ENCODE measurements at regions not wholly inside any gene's neighbourhood (a gene's known extent, or its start where the extent isn't known, plus 50 kb on each side); places are given as distances from the start of the nearest gene placed in this dataset.

DNA sequence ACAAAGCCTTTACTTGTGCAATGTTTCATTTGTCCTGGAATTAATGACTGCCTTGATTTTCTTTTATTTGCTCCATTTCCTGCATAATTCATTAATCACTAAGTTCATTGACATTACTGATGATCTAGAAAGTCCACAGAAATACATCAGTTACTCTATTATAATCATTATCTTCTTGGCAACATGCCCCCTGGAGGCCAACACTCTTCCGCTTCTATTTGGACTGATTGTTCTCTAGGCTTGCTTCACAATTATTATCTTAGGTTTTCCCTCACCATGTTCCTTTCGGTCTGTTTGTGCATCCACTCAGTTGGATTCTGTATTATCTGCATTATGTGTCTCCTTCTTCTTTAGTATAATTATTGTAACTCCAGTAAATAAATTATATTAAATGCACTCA is 461.0 kb upstream of the CDH2 start:
- no peak for TF ChIP-seq SMC3 (IDR thresholded peaks at IDR 0.05; ENCODE audit: low read length)
- no peak for TF ChIP-seq TBL1XR1 (IDR thresholded peaks at IDR 0.05; ENCODE audit: borderline replicate concordance, low read length, partially characterized antibody)
- TF ChIP-seq, protein P1, sequence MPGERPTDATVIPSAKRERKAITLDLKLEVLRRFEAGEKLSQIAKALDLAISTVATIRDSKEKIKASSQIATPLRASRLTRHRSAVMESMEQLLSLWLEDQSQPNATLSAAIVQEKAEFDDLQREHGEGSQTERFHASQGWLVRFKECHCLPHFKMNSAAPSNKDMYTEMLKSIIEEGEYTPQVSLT (CRISPR knock-in tag; IDR thresholded peaks at IDR 0.05; ENCODE audit: borderline replicate concordance, low read depth), result no peak
- TF ChIP-seq FOXK1 (CRISPR knock-in tag; IDR thresholded peaks at IDR 0.05; ENCODE audit: borderline replicate concordance, low read depth), result no peak
